CD4-positive, alpha-beta memory T cell (primary cell): ENCODE measurements at regions not wholly inside any gene's neighbourhood (a gene's known extent, or its start where the extent isn't known, plus 50 kb on each side); places are given as distances from the start of the nearest gene placed in this dataset.

Experiments
- CTCF ChIA-PET: fragments of 350-600 bp; sonication (Branson Sonifier 250); formaldehyde crosslinking; loops from one replicate; lab custom pipeline; 2021; ENCODE audit warnings: inconsistent platforms; ENCODE audit not compliant: partially characterized antibody; lab: Charles Lee
- POLR2A ChIA-PET: fragments of 350-600 bp; sonication (Branson Sonifier 250); formaldehyde crosslinking; loops from one replicate; lab custom pipeline; 2021; ENCODE audit not compliant: partially characterized antibody; lab: Charles Lee
- DNase-seq, 5 donors: peaks; one replicate each; pipeline versions ENCODE4 v3.0.0 to v3.0.0-alpha.2; 2020 to 2022; ENCODE audit warnings: mixed read lengths in 1 of 5
- H3K27ac ChIP-seq: one replicate; pipeline ENCODE4 v1.7.0; 2013; ENCODE audit warnings: low read depth, low read length
- H3K27me3 ChIP-seq: 2 replicates; pipeline ENCODE4 v1.7.0; 2013; ENCODE audit warnings: mild to moderate bottlenecking, low read length, moderate library complexity; ENCODE audit not compliant: insufficient read depth
- H3K36me3 ChIP-seq: 2 replicates; pipeline ENCODE4 v1.7.0; 2013; ENCODE audit warnings: mild to moderate bottlenecking, low read length, moderate library complexity; ENCODE audit not compliant: insufficient read depth
- H3K4me1 ChIP-seq: 2 replicates; pipeline ENCODE4 v1.7.0; 2013; ENCODE audit warnings: mild to moderate bottlenecking, low read length, moderate library complexity; ENCODE audit not compliant: insufficient read depth
- H3K4me3 ChIP-seq, 2 donors: one replicate each; pipeline ENCODE4 v1.7.0; 2013; ENCODE audit warnings: low read length in 2 of 2, mild to moderate bottlenecking in 1 of 2
- H3K9me3 ChIP-seq, 2 donors: one replicate each; pipeline ENCODE4 v1.7.0; 2013; ENCODE audit warnings: low read length in 2 of 2, control low read depth in 1 of 2; ENCODE audit not compliant: control insufficient read depth in 1 of 2
- H3K27ac Mint-ChIP-seq, 7 donors: one replicate each; pipeline ENCODE4 v1.8.0; 2020 to 2021; ENCODE audit warnings: mixed read lengths in 7 of 7, mild to moderate bottlenecking in 6 of 7, inconsistent platforms in 3 of 7, moderate library complexity in 3 of 7
- H3K27me3 Mint-ChIP-seq, 2 donors: one replicate each; pipeline ENCODE4 v1.8.0; 2020 to 2021; ENCODE audit warnings: mixed read lengths in 2 of 2
- H3K36me3 Mint-ChIP-seq, 2 donors: one replicate each; pipeline ENCODE4 v1.8.0; 2020 to 2021; ENCODE audit warnings: mixed read lengths in 2 of 2, inconsistent platforms in 1 of 2, mild to moderate bottlenecking in 1 of 2
- H3K4me1 Mint-ChIP-seq, 4 donors: one replicate each; pipeline ENCODE4 v1.8.0; 2020 to 2021; ENCODE audit warnings: mixed read lengths in 4 of 4, mild to moderate bottlenecking in 1 of 4
- H3K4me3 Mint-ChIP-seq, 8 donors: one replicate each; pipeline ENCODE4 v1.8.0; 2020 to 2021; ENCODE audit warnings: mixed read lengths in 8 of 8, mild to moderate bottlenecking in 7 of 8, moderate library complexity in 6 of 8, inconsistent platforms in 3 of 8
- H3K9me3 Mint-ChIP-seq, 8 donors: one replicate each; pipeline ENCODE4 v1.8.0; 2020 to 2021; ENCODE audit warnings: mixed read lengths in 8 of 8, mild to moderate bottlenecking in 5 of 8, inconsistent platforms in 3 of 8, moderate library complexity in 1 of 8
- intact Hi-C: fragments of 100-400 bp; cut with micrococcal nuclease; formaldehyde crosslinking; loops from one replicate; pipeline ENCODE4 v1.15.1; 2023

DNA sequence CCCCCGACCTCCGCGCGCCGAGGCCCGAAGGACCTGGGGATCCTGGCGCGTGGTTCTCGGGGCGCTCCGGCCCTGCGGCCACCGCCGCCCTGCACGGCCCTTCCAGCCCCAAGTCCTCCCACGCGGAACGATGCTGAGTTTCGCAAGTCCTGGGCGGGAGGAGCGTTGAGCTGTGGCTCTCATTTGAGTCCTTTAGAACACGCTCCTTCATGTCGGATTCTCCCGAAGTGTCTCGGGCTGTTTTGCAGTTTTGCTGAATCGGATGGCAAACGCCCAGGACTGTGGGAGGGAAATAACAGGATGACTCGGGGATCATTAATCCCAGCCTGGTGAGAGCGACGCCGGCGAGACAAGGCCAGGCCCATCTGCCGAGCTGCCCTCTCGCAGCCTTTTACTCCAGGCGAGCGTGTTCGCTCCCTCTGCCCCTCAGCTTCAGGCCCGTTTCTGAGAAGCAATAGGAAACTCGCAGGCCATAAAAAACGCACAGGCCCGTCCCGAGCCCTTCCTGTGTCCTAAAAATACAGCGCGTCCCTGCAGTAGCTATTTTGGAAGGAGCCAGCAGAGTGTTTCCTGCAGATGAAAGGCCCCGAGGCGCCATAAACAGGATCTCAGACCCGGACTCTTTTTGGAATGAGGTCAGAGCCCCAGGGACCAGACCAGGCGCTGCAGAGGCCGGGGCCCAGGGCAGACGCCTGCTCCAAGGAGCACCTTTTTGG, 153.5 kb downstream of the DLL1 start:
- CTCF ChIA-PET = no interaction called here
- Mint-ChIP-seq H3K9me3 (no peaks in the 10 kb centered on the region), H3K4me3 (no peak overlapping the region), H3K36me3 (no peaks in the 10 kb centered on the region), H3K4me1 (no peaks in the 10 kb centered on the region), H3K27me3 (peaks cover 0 to 2% of the 10 kb centered on the region in 2 donors), H3K27ac (no peak overlapping the region)
- no peaks in the 10 kb centered on the region for H3K4me1 ChIP-seq
- H3K36me3 ChIP-seq = no peaks in the 10 kb centered on the region
- H3K9me3 ChIP-seq = no peaks in the 10 kb centered on the region
- DNase-seq = no peak
- no peak overlapping the region for H3K4me3 ChIP-seq
- POLR2A ChIA-PET = no interaction called here
- H3K27me3 ChIP-seq = no peaks in the 10 kb centered on the region
- intact Hi-C loops = no loop called here
- H3K27ac ChIP-seq = no peak overlapping the region

DNA sequence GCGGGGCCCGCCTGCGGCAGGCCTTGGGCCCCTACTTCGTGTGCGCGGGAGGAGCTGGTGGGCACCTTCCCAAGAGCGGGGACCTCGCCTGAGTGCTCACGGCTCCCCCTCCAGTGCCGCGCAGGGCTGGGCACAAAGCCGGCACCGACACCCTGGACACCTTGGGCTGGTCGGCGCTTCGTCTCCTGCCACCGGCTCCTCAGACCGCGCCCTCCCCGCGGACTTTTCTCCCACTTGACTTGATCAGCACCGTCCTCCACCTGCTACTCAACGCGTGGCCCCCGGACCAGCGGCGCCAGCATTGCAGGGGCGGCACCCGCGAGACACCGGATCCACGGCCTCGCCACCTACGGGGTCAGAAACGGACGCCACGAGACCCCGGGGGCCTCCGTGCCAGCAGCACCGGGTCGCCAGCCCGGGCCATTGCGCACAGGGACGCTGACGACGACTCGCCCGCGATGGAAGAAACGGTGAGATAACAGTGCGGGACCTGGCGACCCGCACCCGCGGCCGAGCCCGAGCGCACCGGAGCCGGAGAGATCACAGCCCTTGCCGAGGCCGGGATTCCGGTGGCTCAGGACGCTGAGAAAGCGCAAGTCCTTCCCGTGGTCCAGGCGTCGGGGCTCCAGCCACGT, 154.2 kb downstream of the DLL1 start:
- Histone ChIP-seq H3K27ac (no peak overlapping the region), H3K4me3 (no peak overlapping the region), H3K36me3 (no peaks in the 10 kb centered on the region), H3K27me3 (no peaks in the 10 kb centered on the region), H3K9me3 (no peaks in the 10 kb centered on the region), H3K4me1 (no peaks in the 10 kb centered on the region)
- Mint-ChIP-seq H3K9me3 (no peaks in the 10 kb centered on the region), H3K4me3 (no peak overlapping the region), H3K27me3 (peaks cover 0 to 4% of the 10 kb centered on the region in 2 donors), H3K4me1 (no peaks in the 10 kb centered on the region), H3K36me3 (no peaks in the 10 kb centered on the region), H3K27ac (no peak overlapping the region)
- intact Hi-C loops = no loop called here
- ChIA-PET CTCF (no interaction called here), POLR2A (no interaction called here)
- no peak for DNase-seq

- H3K36me3 ChIP-seq = no peaks in the 10 kb centered on the region
- no peaks in the 10 kb centered on the region for H3K36me3 Mint-ChIP-seq
- H3K27ac Mint-ChIP-seq = no peak overlapping the region
- H3K4me1 Mint-ChIP-seq = no peaks in the 10 kb centered on the region
- ChIA-PET POLR2A (no interaction called here), CTCF (no interaction called here)
- no peak overlapping the region for H3K4me3 ChIP-seq
- H3K9me3 Mint-ChIP-seq = no peaks in the 10 kb centered on the region
- H3K4me3 Mint-ChIP-seq = no peak overlapping the region
- intact Hi-C loops = no loop called here
- H3K27me3 Mint-ChIP-seq = peaks cover 0 to 6% of the 10 kb centered on the region in 2 donors
- no peaks in the 10 kb centered on the region for H3K27me3 ChIP-seq
- DNase-seq = no peak
- H3K27ac ChIP-seq = no peak overlapping the region
- H3K4me1 ChIP-seq = no peaks in the 10 kb centered on the region
- H3K9me3 ChIP-seq = no peaks in the 10 kb centered on the region
Measured at GRCh38 chr6:170135821-170136471, 154.9 kb downstream of the DLL1 start.

DNA sequence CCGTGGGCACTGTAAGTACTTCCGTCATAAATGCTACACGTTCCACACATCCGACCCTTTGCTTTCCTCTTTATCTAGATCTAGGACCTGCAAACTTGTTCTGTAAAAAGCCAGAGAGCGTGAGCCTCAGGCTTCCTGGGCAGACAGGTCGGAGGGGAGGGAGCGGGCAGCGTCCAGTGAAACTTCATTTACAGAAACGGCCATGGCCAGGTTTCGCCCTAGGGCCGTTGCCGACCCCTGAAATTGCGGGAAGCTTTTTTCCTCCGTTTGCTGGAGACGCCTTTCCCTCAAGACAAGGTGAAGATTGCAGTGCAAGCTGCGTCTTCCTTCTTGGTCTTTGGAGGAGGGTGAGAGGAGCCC, 155.4 kb downstream of the DLL1 start:
- peaks cover 0 to 6% of the 10 kb centered on the region in 2 donors for H3K27me3 Mint-ChIP-seq
- no peaks in the 10 kb centered on the region for H3K9me3 ChIP-seq
- intact Hi-C loops = no loop called here
- no peaks in the 10 kb centered on the region for H3K4me1 Mint-ChIP-seq
- no peaks in the 10 kb centered on the region for H3K36me3 ChIP-seq
- POLR2A ChIA-PET = no interaction called here
- H3K4me3 ChIP-seq = no peak overlapping the region
- H3K27ac Mint-ChIP-seq = no peak overlapping the region
- H3K4me1 ChIP-seq = no peaks in the 10 kb centered on the region
- H3K27me3 ChIP-seq = no peaks in the 10 kb centered on the region
- H3K9me3 Mint-ChIP-seq = no peaks in the 10 kb centered on the region
- no peak overlapping the region for H3K27ac ChIP-seq
- CTCF ChIA-PET = no interaction called here
- H3K4me3 Mint-ChIP-seq = no peak overlapping the region
- DNase-seq = no peak
- H3K36me3 Mint-ChIP-seq = no peaks in the 10 kb centered on the region

DNA sequence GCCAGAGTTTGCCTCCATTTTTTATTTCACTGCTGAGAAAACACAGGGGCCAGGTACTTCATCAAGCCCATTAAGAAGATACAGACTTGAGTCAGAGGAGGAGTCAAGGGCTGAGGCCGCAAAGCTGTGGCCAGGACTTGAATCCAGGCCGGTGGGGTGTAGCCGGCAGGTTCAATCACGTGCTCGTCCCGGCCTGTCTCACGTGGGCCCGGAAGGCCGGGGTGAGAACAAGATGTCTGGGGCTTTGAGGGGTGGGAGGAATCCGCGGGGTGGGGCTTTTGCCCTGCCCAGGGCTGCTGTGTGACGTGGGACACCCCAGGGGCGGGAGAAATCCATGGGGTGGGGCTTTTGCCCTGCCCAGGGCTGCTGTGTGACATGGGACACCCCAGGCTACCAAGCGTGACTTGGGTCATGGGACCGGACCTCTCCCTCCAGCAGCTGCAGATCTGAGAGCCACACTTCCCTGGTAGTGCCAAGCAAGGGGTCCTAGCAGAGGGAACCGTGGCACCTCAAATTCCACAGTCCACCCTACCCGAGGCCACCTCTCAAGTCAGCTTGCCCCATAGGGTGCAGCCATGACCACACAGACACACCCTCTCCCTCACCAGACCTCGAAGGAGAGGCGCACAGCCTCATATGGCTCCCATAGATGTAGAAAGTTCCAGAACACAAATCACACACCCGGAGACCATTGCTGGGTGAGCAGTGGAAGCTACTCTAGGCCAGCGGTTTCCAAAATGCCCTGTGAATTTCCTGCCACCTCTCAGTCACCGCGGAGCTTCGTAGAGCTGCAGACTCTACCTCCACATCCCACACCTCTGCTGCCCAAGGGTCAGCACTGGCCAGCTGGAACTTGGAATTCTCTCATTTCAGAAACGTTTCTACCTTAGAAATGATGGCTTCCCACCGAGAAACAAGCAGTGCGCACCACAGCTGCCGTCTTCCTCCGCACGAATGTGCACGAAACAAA, 156.1 kb downstream of the DLL1 start:
- no peak overlapping the region for H3K27ac Mint-ChIP-seq
- no peak overlapping the region for H3K4me3 Mint-ChIP-seq
- H3K9me3 ChIP-seq = no peaks in the 10 kb centered on the region
- no peak overlapping the region for H3K27ac ChIP-seq
- CTCF ChIA-PET = no interaction called here
- no peaks in the 10 kb centered on the region for H3K4me1 Mint-ChIP-seq
- peaks cover 0 to 6% of the 10 kb centered on the region in 2 donors for H3K27me3 Mint-ChIP-seq
- no peaks in the 10 kb centered on the region for H3K4me1 ChIP-seq
- H3K4me3 ChIP-seq = no peak overlapping the region
- no peaks in the 10 kb centered on the region for H3K36me3 ChIP-seq
- intact Hi-C loops = no loop called here
- no peaks in the 10 kb centered on the region for H3K36me3 Mint-ChIP-seq
- POLR2A ChIA-PET = no interaction called here
- DNase-seq = no peak
- no peaks in the 10 kb centered on the region for H3K9me3 Mint-ChIP-seq
- no peaks in the 10 kb centered on the region for H3K27me3 ChIP-seq

GRCh38 chr6:170134031-170134470, 156.8 kb downstream of the DLL1 start:
- POLR2A ChIA-PET = no interaction called here
- no peaks in the 10 kb centered on the region for H3K9me3 ChIP-seq
- Mint-ChIP-seq H3K4me1 (no peaks in the 10 kb centered on the region), H3K36me3 (no peaks in the 10 kb centered on the region), H3K27me3 (peaks cover 0 to 6% of the 10 kb centered on the region in 2 donors), H3K27ac (no peak overlapping the region), H3K4me3 (no peak overlapping the region), H3K9me3 (no peaks in the 10 kb centered on the region)
- intact Hi-C loops = no loop called here
- no peak overlapping the region for H3K4me3 ChIP-seq
- CTCF ChIA-PET = no interaction called here
- H3K27ac ChIP-seq = no peak overlapping the region
- no peaks in the 10 kb centered on the region for H3K27me3 ChIP-seq
- H3K36me3 ChIP-seq = no peaks in the 10 kb centered on the region
- no peaks in the 10 kb centered on the region for H3K4me1 ChIP-seq
- DNase-seq = no peak

GRCh38 chr6:170132561-170132991, 158.3 kb downstream of the DLL1 start:
- ChIA-PET CTCF (no interaction called here), POLR2A (no interaction called here)
- Mint-ChIP-seq H3K4me3 (no peak overlapping the region), H3K9me3 (no peaks in the 10 kb centered on the region), H3K27me3 (peaks cover 0 to 6% of the 10 kb centered on the region in 2 donors), H3K36me3 (no peaks in the 10 kb centered on the region), H3K27ac (no peak overlapping the region), H3K4me1 (no peaks in the 10 kb centered on the region)
- Histone ChIP-seq H3K27ac (no peak overlapping the region), H3K4me1 (no peaks in the 10 kb centered on the region), H3K9me3 (no peaks in the 10 kb centered on the region), H3K4me3 (no peak overlapping the region), H3K36me3 (no peaks in the 10 kb centered on the region), H3K27me3 (no peaks in the 10 kb centered on the region)
- intact Hi-C loops = no loop called here
- no peak for DNase-seq
